ENCODE measurements at regions not wholly inside any gene's neighbourhood (a gene's known extent, or its start where the extent isn't known, plus 50 kb on each side); places are given as distances from the start of the nearest gene placed in this dataset.
"Not testable (repeated sequence)": the region's sequence is repeated elsewhere in the genome, so short reads cannot be mapped to it uniquely, and the experiment has no call there.

DNA sequence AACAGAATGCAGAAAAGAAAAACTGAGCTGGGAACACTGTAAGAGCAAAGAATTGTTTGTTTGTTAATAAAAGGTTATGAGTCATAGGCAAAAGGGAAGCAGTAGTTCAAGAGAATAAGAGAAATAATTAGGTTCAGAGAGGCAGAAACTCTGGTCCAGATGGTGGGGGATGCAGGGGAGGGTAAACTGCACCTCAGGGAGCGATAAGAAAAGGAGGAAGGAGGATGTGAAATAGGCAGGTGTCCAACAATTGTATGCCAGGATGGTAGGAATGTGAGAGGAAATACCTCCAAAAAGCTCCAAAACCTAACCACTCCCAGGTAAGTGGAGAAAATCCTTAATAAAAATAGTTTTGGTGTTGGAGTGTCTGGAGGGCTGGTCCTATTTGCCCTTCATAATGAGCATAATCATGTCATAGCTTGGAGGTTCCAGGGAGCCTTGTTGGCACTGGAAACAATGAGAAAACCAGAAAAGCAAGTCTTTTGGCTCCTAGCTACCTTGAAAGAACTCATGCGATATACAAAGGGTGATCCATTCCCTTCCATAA is 405.4 kb upstream of the TBL1XR1 start:
- peak; percentile 39 for ATAC-seq

DNA sequence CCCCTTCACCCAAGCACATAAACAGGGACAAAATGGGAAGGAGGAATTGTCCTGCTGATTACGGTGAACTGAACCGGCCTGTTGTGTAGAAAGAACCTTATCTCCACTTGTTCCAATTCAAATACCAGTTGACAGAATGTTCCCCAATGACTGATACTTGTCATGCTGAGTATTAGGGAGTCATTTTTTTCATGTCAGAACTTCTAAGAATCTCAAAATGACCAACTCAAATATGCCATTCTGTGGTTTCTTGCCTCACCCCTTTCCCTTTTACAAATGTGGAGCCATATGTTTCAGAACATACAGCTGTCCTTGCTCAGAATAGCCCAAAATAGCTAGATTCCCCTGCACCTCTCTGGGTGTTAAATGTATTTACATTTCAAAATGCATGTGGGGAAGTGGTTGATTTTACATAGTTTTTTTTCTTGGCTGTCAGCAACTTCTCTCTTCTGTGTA is 405.9 kb upstream of the TBL1XR1 start:
- ATAC-seq, result no peak

- no peak for ATAC-seq
Measured at GRCh38 chr3:177604181-177604580, 406.9 kb upstream of the TBL1XR1 start.

GRCh38 chr3:177606891-177607290 is 409.6 kb upstream of the TBL1XR1 start:
- peak; percentile 64 for ATAC-seq

DNA sequence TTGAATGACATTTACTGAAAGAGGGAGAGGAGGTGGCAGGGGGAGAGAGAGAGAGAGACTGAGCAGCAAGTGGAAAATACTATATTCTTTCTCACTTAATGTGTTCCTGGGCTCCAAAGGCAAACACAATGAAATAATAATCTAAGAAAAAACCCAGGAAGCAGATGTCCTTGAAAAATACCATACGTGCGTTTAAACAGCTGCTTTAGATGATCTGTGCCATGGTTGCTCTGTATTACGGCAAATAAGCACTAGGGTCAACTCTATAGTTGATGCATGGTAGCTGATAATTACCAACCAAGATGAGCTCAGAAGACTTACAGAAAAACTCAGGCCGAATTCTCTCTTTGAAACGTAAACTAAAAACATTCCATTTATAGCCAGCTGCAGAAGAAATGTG is 410.3 kb upstream of the TBL1XR1 start:
- no peak for ATAC-seq

- no peak for ATAC-seq
Measured at GRCh38 chr3:177608443-177608842, 411.2 kb upstream of the TBL1XR1 start.

- ATAC-seq, result no peak
Measured at GRCh38 chr3:177609613-177610012, 412.3 kb upstream of the TBL1XR1 start.

DNA sequence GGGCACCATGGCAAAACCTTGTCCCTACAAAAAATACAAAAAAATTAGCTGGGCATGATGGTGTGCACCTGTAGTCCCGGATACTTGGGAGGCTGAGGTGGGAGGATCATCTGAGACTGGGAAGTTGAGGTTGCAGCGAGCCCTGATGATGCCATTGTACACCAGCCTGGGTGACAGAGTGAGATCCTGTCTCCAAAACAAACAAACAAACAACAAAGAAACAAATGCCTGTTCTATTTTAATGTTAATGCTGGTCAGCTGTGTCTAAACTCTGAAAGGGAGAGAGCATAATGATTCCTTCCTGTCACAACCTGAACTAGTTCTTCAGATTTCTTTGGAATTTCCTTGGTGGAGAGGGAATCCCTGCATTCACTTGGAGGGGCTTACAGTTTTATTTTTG is 413.0 kb upstream of the TBL1XR1 start:
- ATAC-seq, result no peak

DNA sequence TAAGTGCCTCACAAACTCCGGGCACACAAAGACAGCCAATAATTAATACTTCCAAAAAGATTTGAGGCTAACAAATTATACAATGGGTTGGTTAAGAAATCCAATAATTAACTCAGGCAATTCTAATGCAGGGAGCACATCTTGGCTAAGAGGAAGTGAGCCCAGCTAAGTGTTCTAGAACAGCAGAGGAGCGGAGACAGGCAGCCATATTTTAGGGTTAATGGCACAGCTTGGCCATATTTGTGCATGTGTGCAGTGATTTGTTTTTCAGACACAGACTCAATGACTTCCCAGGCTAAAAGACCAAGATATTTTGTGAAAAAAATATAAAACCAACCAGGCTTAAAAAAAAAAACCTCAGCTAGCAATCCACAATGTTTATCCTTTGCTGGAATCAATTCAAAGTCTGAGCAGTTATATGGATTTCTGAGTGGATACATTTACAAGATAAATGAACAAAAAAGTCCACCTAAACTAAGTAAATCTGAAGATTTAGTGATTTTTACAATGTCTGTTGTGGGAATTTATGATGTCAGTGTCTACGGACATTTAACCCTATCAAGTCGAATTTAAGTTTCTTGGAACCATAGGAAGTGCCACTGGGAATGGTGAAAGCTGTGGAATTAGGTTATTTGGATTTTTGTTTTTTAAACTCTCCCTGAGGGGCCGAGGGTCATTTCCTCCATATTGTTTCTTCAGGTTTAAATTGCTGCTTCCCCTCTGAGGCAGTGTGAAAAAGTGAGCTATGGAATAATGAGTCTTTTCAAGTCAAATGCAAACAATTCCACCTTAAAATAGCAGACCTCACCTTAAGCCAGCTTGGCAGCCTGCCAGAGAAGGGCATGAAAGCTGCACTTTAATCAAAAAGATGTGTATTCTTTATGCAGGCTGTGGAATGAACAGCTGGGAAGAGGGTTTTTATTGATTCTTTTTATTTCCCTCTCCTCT is 413.7 kb upstream of the TBL1XR1 start:
- ATAC-seq, result no peak

- ATAC-seq, result no peak
Measured at GRCh38 chr3:177611752-177612334, 414.6 kb upstream of the TBL1XR1 start.

DNA sequence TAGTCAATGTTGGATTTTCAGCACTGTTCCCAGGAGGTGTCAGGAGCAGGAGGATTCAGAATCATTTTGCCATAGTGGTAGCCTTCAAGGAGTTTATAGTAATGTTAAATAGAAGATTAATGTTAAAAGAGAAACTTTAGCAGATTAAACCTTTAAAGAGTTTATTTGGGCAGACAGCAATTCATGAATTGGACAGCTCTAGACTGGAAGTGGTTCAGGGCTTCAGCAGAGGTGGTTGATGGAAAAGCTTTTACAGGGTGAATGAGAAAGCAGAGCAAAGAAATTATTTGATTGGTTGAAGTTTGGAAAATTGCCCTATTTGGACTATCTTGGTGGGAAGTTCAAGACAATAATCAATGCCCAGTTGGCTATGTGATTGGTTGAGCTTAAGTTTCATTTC is 416.6 kb upstream of the TBL1XR1 start:
- ATAC-seq, result no peak

GRCh38 chr3:177615015-177615414 is 417.7 kb upstream of the TBL1XR1 start:
- ATAC-seq, result peak; percentile 85

DNA sequence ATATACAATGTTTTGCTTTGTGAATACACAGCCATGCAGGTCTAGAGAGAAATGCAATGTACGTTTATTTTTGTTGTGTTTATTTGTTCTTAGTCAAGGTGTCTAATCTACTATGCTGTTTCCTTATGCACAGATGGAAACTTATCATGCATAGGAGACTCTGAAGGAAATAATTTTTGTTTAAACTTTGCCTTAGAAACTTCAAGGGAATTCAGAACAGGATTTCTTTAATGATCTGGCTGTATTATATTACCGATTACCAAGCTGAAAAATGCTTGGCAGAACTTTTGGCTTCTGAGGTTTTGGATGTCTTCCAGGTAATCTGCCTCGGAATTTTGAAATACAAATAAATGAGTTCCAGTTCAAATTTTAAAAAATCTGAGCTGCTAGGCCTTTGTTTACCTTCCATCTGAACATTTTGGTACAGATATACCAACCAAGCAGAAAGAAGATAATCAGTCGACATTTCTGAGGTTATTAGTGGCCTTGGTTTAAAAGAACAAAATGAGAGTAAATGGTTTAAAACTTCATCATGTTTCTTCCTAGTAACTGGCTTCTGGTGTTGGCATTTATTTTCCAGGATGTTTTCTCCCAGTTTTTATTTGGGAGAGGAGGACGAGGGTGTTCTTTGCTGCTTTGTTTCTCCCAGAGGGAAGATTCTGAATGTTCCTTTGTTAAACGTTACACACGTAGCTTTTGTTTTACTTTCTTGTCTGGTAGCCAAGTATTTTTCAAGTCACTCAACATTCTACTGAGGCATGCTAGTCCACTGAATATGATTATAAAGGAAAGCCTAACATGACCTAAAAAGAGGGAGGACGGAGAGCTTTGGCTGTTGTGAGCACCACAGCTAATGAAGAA is 421.8 kb upstream of the TBL1XR1 start:
- peak; percentile 25 for ATAC-seq

- ATAC-seq, result no peak
Measured at GRCh38 chr3:177620073-177620472, 422.8 kb upstream of the TBL1XR1 start.

DNA sequence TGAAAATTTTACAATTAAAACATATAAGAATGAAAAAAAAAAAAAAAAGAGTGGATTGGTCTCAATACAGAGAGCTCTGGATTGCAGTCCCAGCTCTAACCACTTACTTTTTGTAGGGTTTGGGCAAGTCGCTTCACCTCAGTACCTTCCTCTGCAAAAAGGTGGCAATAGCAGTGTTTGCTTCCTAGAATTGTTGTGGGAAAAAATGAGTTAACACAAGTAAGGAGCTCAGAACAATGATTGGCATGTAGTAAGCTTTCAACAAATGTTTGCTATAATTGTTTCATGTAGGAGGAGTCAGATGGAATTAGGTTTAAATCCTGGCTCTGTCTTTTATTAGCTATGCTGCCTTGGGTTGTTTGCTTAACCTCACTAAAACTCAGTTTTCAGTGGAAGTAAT is 425.2 kb upstream of the TBL1XR1 start:
- ATAC-seq, result peak; percentile 78

- ATAC-seq, result peak; percentile 27
Measured at GRCh38 chr3:177622982-177623617, 425.8 kb upstream of the TBL1XR1 start.

- peak; percentile 26 for ATAC-seq
Measured at GRCh38 chr3:177624528-177625495, 427.5 kb upstream of the TBL1XR1 start.

DNA sequence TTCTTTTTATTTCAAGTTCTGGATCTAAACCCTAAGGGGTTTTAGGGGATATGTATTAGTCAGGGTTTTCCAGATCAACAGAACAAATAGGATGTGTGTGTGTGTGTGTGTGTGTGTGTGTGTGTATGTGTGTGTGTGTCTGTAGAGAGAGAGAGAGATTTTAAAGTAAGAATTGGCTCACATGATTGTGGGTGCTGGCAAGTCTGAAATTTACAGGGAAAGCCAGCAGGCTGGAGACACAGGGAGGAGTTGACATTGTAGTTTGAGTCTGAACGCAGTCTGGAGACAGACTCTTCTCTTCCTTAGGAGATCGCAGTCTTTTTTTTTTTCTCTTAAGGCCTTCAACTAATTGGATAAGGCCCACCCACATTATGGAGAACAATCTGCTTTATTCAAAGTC is 428.8 kb upstream of the TBL1XR1 start:
- no peak for ATAC-seq

GRCh38 chr3:177628095-177628719 is 430.9 kb upstream of the TBL1XR1 start:
- ATAC-seq, result not testable (repeated sequence)

DNA sequence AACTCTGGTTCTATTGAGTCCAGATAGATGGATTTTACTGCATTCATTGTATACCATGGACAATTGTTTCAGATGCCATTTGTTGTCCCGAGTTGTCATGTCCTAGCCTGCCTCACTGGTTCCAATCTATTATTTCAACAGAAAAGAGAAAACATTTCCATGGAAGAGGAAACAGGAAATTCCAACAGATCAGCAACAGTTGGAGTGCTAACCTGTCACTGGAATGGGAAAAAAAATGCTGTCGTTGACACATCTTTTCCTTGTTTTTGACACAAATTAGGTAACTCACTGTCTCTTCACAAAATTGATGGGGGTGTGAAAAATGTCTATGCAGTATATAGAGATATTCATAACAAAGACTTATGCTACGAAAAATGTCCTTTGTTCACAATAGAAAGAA is 432.0 kb upstream of the TBL1XR1 start:
- no peak for ATAC-seq
